ENCODE measurements at regions not wholly inside any gene's neighbourhood (a gene's known extent, or its start where the extent isn't known, plus 50 kb on each side); places are given as distances from the start of the nearest gene placed in this dataset.
"Not testable (repeated sequence)": the region's sequence is repeated elsewhere in the genome, so short reads cannot be mapped to it uniquely, and the experiment has no call there.

DNA sequence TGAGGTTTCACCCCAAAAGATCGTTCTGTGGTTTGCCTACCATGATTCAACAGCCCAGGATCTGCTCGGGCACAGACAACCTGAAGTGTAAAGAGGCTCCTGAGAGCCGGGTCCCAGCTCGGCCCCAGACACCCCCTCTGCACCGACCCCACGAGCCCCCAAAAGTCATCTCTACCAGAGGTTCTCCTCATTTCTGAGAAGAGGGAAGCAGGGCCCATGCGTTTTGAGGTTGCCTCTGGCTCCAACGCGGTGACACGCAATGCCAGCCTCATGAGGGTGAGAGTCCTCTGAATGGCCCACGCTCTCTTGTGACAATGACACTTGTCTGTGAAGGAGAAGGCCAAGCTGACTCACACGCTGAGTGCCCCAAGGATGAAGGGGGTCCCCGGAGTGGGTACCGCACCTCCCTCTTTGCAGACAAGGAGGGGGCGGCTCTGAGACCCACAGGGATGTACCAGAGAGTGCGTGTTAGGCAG lies 153.0 kb upstream of the TPTE start:
- TF ChIP-seq, protein P1, sequence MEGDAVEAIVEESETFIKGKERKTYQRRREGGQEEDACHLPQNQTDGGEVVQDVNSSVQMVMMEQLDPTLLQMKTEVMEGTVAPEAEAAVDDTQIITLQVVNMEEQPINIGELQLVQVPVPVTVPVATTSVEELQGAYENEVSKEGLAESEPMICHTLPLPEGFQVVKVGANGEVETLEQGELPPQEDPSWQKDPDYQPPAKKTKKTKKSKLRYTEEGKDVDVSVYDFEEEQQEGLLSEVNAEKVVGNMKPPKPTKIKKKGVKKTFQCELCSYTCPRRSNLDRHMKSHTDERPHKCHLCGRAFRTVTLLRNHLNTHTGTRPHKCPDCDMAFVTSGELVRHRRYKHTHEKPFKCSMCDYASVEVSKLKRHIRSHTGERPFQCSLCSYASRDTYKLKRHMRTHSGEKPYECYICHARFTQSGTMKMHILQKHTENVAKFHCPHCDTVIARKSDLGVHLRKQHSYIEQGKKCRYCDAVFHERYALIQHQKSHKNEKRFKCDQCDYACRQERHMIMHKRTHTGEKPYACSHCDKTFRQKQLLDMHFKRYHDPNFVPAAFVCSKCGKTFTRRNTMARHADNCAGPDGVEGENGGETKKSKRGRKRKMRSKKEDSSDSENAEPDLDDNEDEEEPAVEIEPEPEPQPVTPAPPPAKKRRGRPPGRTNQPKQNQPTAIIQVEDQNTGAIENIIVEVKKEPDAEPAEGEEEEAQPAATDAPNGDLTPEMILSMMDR (IDR thresholded peaks at IDR 0.05), result not testable (repeated sequence)
- not testable (repeated sequence) for TF ChIP-seq POLR2A (IDR thresholded peaks at IDR 0.05)

Data from heart left ventricle (tissue), 13 donors.